HepG2 (cell line): ENCODE measurements at regions not wholly inside any gene's neighbourhood (a gene's known extent, or its start where the extent isn't known, plus 50 kb on each side); places are given as distances from the start of the nearest gene placed in this dataset.
A peak's percentile ranks its signal among the peaks of the same experiment; 100 is the strongest.

Source experiments
- ARID2 ChIP-seq: sonication (generic); formaldehyde crosslinking; IDR thresholded peaks from 2 replicates; pipeline ENCODE4 v1.8.1; 2022; ENCODE audit warnings: mild to moderate bottlenecking, missing genetic modification reagents, borderline replicate concordance
- CEBPB ChIP-seq: IDR thresholded peaks from 2 replicates; pipeline ENCODE4 v1.6.1; 2011; ENCODE audit warnings: low read depth, low read length, improper control_type of control experiment, borderline replicate concordance
- EP300 ChIP-seq, 3 experiments: sonication (generic) in 1 of 3; formaldehyde crosslinking in 1 of 3; IDR thresholded peaks; 2 replicates each; pipeline versions ENCODE4 v1.5.1 to v1.6.1; 2011 to 2020; ENCODE audit warnings: low read depth in 2 of 3, low read length in 2 of 3, borderline replicate concordance in 1 of 3, improper control_type of control experiment in 1 of 3, mild to moderate bottlenecking in 1 of 3, missing genetic modification reagents in 1 of 3, moderate library complexity in 1 of 3
- FOXM1 ChIP-seq: sonication (generic); formaldehyde crosslinking; IDR thresholded peaks from 2 replicates; pipeline ENCODE4 v1.5.0; 2020; ENCODE audit warnings: missing genetic modification reagents
- GFI1 ChIP-seq: sonication (generic); formaldehyde crosslinking; IDR thresholded peaks from 2 replicates; pipeline ENCODE4 v1.5.0; 2020; ENCODE audit warnings: missing genetic modification reagents, mild to moderate bottlenecking, borderline replicate concordance
- KAT8 ChIP-seq: IDR thresholded peaks from 2 replicates; pipeline ENCODE4 v1.6.1; 2016; ENCODE audit warnings: missing genetic modification reagents, missing compliant biosample characterization
- KLF6 ChIP-seq: IDR thresholded peaks from 2 replicates; pipeline ENCODE4 v1.8.0; 2016; ENCODE audit warnings: missing biosample characterization, missing genetic modification reagents
- NKX3-1 ChIP-seq: sonication (generic); formaldehyde crosslinking; IDR thresholded peaks from 2 replicates; pipeline ENCODE4 v1.5.0; 2020; ENCODE audit warnings: missing genetic modification reagents
- NR2F2 ChIP-seq: IDR thresholded peaks from 2 replicates; pipeline ENCODE4 v1.6.1; 2012; ENCODE audit warnings: low read depth, inconsistent platforms, borderline replicate concordance
- SNRNP70 ChIP-seq: fragments of 200-400 bp; formaldehyde crosslinking; IDR thresholded peaks from 2 replicates; pipeline ENCODE4 v1.6.1; 2017; ENCODE audit warnings: mild to moderate bottlenecking, low read depth, low read length, moderate library complexity
- ZNF138 ChIP-seq: sonication (generic); formaldehyde crosslinking; IDR thresholded peaks from 2 replicates; pipeline ENCODE4 v1.5.0; 2020; ENCODE audit warnings: mild to moderate bottlenecking, low read depth, missing genetic modification reagents
- ZNF235 ChIP-seq: sonication (generic); formaldehyde crosslinking; IDR thresholded peaks from 2 replicates; pipeline ENCODE4 v1.8.1; 2023; ENCODE audit warnings: mild to moderate bottlenecking, missing genetic modification reagents, borderline replicate concordance
- ZNF3 ChIP-seq: IDR thresholded peaks from 2 replicates; pipeline ENCODE4 v1.7.0; 2017; ENCODE audit warnings: inconsistent platforms
- ZNF558 ChIP-seq: sonication (generic); formaldehyde crosslinking; IDR thresholded peaks from 2 replicates; pipeline ENCODE4 v1.9.0; 2022; ENCODE audit warnings: mild to moderate bottlenecking, missing genetic modification reagents, borderline replicate concordance
- ZNF724P ChIP-seq: sonication (generic); formaldehyde crosslinking; IDR thresholded peaks from 2 replicates; pipeline ENCODE4 v1.8.0; 2022; ENCODE audit warnings: missing genetic modification reagents, borderline replicate concordance
- ZNF749 ChIP-seq: sonication (generic); formaldehyde crosslinking; IDR thresholded peaks from 2 replicates; pipeline ENCODE4 v1.8.0; 2022; ENCODE audit warnings: mild to moderate bottlenecking, missing genetic modification reagents, moderate library complexity, borderline replicate concordance
- ZNF879 ChIP-seq: sonication (generic); formaldehyde crosslinking; IDR thresholded peaks from 2 replicates; pipeline ENCODE4 v1.8.1; 2023; ENCODE audit warnings: missing genetic modification reagents
- TF ChIP-seq, protein P1 (sequence below): sonication (generic); formaldehyde crosslinking; IDR thresholded peaks from 2 replicates; pipeline ENCODE4 v1.4.0; 2020; ENCODE audit warnings: missing genetic modification reagents, mild to moderate bottlenecking, borderline replicate concordance
- TF ChIP-seq, protein P2 (sequence below): sonication (generic); formaldehyde crosslinking; IDR thresholded peaks from 2 replicates; pipeline ENCODE4 v1.4.0; 2020; ENCODE audit warnings: missing genetic modification reagents
- TF ChIP-seq, protein P3 (sequence below): sonication (generic); formaldehyde crosslinking; conservative IDR thresholded peaks from 2 replicates; pipeline ENCODE4 v1.4.0; 2020; ENCODE audit warnings: mild to moderate bottlenecking, missing genetic modification reagents, moderate library complexity
- TF ChIP-seq, protein P4 (sequence below): sonication (generic); formaldehyde crosslinking; IDR thresholded peaks from 2 replicates; pipeline ENCODE4 v1.4.0; 2020; ENCODE audit warnings: missing genetic modification reagents, borderline replicate concordance

DNA sequence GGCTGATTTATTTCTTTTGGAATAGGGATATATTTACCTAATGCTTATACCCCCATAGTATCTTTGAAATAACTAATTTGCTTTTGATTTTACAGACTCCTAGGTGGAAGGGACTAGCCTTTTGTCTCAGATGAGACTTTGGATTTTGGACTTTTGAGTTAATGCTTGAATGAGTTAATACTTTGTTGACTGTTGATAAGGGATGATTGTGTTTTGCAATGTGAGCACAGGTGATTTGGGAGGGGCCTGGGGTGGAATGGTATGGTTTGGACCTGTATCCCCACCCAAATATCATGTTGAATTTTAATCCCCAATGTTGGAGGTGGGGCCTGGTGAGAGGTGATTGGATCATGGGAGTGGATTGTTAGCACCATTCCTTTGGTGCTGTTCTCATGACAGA is 117.4 kb upstream of the ZC4H2 start (continued):
- peak in 1 of 2 experiments; percentile 51; a peak in 1 of 4 replicates for TF ChIP-seq EP300 (IDR thresholded peaks at IDR 0.05; ENCODE audit: low read depth in 2 of 2, low read length in 2 of 2)
- TF ChIP-seq EP300 (CRISPR knock-in tag; IDR thresholded peaks at IDR 0.05; ENCODE audit: borderline replicate concordance): no peak
- TF ChIP-seq, protein P1, sequence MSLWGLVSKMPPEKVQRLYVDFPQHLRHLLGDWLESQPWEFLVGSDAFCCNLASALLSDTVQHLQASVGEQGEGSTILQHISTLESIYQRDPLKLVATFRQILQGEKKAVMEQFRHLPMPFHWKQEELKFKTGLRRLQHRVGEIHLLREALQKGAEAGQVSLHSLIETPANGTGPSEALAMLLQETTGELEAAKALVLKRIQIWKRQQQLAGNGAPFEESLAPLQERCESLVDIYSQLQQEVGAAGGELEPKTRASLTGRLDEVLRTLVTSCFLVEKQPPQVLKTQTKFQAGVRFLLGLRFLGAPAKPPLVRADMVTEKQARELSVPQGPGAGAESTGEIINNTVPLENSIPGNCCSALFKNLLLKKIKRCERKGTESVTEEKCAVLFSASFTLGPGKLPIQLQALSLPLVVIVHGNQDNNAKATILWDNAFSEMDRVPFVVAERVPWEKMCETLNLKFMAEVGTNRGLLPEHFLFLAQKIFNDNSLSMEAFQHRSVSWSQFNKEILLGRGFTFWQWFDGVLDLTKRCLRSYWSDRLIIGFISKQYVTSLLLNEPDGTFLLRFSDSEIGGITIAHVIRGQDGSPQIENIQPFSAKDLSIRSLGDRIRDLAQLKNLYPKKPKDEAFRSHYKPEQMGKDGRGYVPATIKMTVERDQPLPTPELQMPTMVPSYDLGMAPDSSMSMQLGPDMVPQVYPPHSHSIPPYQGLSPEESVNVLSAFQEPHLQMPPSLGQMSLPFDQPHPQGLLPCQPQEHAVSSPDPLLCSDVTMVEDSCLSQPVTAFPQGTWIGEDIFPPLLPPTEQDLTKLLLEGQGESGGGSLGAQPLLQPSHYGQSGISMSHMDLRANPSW (CRISPR knock-in tag): no peak
- TF ChIP-seq ZNF3 (CRISPR knock-in tag): no peak
- TF ChIP-seq ZNF235: no peak
- TF ChIP-seq ZNF558 (CRISPR knock-in tag): no peak
- TF ChIP-seq ZNF749 (CRISPR knock-in tag): no peak
- no peak for TF ChIP-seq FOXM1
- TF ChIP-seq, protein P2, sequence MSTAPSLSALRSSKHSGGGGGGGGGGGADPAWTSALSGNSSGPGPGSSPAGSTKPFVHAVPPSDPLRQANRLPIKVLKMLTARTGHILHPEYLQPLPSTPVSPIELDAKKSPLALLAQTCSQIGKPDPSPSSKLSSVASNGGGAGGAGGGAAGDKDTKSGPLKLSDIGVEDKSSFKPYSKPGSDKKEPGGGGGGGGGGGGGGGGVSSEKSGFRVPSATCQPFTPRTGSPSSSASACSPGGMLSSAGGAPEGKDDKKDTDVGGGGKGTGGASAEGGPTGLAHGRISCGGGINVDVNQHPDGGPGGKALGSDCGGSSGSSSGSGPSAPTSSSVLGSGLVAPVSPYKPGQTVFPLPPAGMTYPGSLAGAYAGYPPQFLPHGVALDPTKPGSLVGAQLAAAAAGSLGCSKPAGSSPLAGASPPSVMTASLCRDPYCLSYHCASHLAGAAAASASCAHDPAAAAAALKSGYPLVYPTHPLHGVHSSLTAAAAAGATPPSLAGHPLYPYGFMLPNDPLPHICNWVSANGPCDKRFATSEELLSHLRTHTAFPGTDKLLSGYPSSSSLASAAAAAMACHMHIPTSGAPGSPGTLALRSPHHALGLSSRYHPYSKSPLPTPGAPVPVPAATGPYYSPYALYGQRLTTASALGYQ (CRISPR knock-in tag): no peak
- no peak for TF ChIP-seq ZNF138 (CRISPR knock-in tag)
- TF ChIP-seq CEBPB: 0 out of 2 replicates have a peak, but pooled peaks have one; percentile 47
- TF ChIP-seq, protein P3, sequence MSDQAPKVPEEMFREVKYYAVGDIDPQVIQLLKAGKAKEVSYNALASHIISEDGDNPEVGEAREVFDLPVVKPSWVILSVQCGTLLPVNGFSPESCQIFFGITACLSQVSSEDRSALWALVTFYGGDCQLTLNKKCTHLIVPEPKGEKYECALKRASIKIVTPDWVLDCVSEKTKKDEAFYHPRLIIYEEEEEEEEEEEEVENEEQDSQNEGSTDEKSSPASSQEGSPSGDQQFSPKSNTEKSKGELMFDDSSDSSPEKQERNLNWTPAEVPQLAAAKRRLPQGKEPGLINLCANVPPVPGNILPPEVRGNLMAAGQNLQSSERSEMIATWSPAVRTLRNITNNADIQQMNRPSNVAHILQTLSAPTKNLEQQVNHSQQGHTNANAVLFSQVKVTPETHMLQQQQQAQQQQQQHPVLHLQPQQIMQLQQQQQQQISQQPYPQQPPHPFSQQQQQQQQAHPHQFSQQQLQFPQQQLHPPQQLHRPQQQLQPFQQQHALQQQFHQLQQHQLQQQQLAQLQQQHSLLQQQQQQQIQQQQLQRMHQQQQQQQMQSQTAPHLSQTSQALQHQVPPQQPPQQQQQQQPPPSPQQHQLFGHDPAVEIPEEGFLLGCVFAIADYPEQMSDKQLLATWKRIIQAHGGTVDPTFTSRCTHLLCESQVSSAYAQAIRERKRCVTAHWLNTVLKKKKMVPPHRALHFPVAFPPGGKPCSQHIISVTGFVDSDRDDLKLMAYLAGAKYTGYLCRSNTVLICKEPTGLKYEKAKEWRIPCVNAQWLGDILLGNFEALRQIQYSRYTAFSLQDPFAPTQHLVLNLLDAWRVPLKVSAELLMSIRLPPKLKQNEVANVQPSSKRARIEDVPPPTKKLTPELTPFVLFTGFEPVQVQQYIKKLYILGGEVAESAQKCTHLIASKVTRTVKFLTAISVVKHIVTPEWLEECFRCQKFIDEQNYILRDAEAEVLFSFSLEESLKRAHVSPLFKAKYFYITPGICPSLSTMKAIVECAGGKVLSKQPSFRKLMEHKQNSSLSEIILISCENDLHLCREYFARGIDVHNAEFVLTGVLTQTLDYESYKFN (CRISPR knock-in tag): peak; percentile 54
- TF ChIP-seq NKX3-1 (CRISPR knock-in tag): no peak
- TF ChIP-seq KAT8 (CRISPR knock-in tag): no peak
- TF ChIP-seq GFI1 (CRISPR knock-in tag): no peak
- no peak for TF ChIP-seq KLF6 (CRISPR knock-in tag)
- TF ChIP-seq NR2F2: no peak
- TF ChIP-seq ZNF724P (CRISPR knock-in tag): no peak
- no peak for TF ChIP-seq ZNF879
- TF ChIP-seq, protein P4, sequence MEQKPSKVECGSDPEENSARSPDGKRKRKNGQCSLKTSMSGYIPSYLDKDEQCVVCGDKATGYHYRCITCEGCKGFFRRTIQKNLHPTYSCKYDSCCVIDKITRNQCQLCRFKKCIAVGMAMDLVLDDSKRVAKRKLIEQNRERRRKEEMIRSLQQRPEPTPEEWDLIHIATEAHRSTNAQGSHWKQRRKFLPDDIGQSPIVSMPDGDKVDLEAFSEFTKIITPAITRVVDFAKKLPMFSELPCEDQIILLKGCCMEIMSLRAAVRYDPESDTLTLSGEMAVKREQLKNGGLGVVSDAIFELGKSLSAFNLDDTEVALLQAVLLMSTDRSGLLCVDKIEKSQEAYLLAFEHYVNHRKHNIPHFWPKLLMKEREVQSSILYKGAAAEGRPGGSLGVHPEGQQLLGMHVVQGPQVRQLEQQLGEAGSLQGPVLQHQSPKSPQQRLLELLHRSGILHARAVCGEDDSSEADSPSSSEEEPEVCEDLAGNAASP (CRISPR knock-in tag): no peak
- TF ChIP-seq SNRNP70: no peak
- TF ChIP-seq ARID2 (CRISPR knock-in tag): no peak
